H1 (cell line): ENCODE measurements at regions not wholly inside any gene's neighbourhood (a gene's known extent, or its start where the extent isn't known, plus 50 kb on each side); places are given as distances from the start of the nearest gene placed in this dataset.

ENCODE experiments used
- CTCF ChIA-PET: fragments of 300-600 bp; sonication (Branson Sonifier 250); formaldehyde crosslinking; loops from one replicate; lab custom pipeline; 2021; ENCODE audit not compliant: partially characterized antibody; lab: Charles Lee
- POLR2A ChIA-PET: fragments of 300-600 bp; sonication (Branson Sonifier 250); formaldehyde crosslinking; loops from one replicate; lab custom pipeline; 2021; ENCODE audit warnings: inconsistent platforms; ENCODE audit not compliant: partially characterized antibody; lab: Charles Lee
- DNase-seq, 2 experiments: peaks; one replicate each; pipeline versions ENCODE4 v3.0.0 to v3.0.0-alpha.2; 2010 to 2022; ENCODE audit warnings: low spot score in 2 of 2, low read depth in 1 of 2, mixed read lengths in 1 of 2
- FAIRE-seq: peaks from 2 replicates; lab custom pipeline; 2011; peaks lifted over from hg19 to GRCh38; lab: Jason Lieb, UNC
- H2AFZ ChIP-seq: 2 replicates; pipeline ENCODE4 v1.8.1; 2012; ENCODE audit warnings: low read length, inconsistent platforms
- H2AK5ac ChIP-seq: 2 replicates; pipeline ENCODE4 v1.6.1; 2013; ENCODE audit warnings: low read depth, low read length
- H2BK120ac ChIP-seq: replicated peaks from 2 replicates; pipeline ENCODE3; 2013; ENCODE audit warnings: low read depth, low read length, inconsistent platforms
- H2BK12ac ChIP-seq: 2 replicates; pipeline ENCODE4 v1.6.1; 2013; ENCODE audit warnings: low read depth, low read length
- H2BK15ac ChIP-seq: 2 replicates; pipeline ENCODE4 v1.6.1; 2013; ENCODE audit warnings: low read length
- H2BK20ac ChIP-seq: 2 replicates; pipeline ENCODE4 v1.6.1; 2013; ENCODE audit warnings: low read length
- H2BK5ac ChIP-seq: 2 replicates; pipeline ENCODE4 v1.6.1; 2013; ENCODE audit warnings: low read depth, low read length
- H3K14ac ChIP-seq: 2 replicates; pipeline ENCODE4 v1.6.1; 2013; ENCODE audit warnings: inconsistent platforms; ENCODE audit not compliant: insufficient read length
- H3K18ac ChIP-seq: 2 replicates; pipeline ENCODE4 v1.6.1; 2013; ENCODE audit warnings: low read length; ENCODE audit errors: extremely low read depth
- H3K23ac ChIP-seq: 2 replicates; pipeline ENCODE4 v1.6.1; 2013; ENCODE audit warnings: inconsistent platforms; ENCODE audit not compliant: insufficient read length
- H3K23me2 ChIP-seq: 2 replicates; pipeline ENCODE4 v1.6.1; 2013; ENCODE audit warnings: low read depth, low read length
- H3K27ac ChIP-seq: 2 replicates; pipeline ENCODE4 v1.6.1; 2011; ENCODE audit warnings: low read depth, low read length, inconsistent platforms
- H3K27me3 ChIP-seq, 4 experiments: replicated peaks in 1 of 4; 1 replicate in 1 of 4; 2 replicates in 3 of 4; pipeline versions ENCODE4 v1.6.1 to v1.8.1; 2011 to 2013; ENCODE audit warnings: low read length in 3 of 4, mild to moderate bottlenecking in 3 of 4, inconsistent platforms in 2 of 4, mixed read lengths in 2 of 4, moderate library complexity in 1 of 4; ENCODE audit not compliant: control insufficient read depth in 3 of 4, insufficient read depth in 3 of 4; ENCODE audit errors: extremely low read depth in 1 of 4
- H3K36me3 ChIP-seq, 4 experiments: 2 replicates each; pipeline versions ENCODE4 v1.6.1 to v1.8.1; 2011 to 2013; ENCODE audit warnings: mild to moderate bottlenecking in 4 of 4, low read length in 3 of 4, moderate library complexity in 2 of 4, control low read depth in 1 of 4, inconsistent platforms in 1 of 4; ENCODE audit not compliant: insufficient read depth in 4 of 4, control insufficient read depth in 2 of 4
- H3K4ac ChIP-seq: replicated peaks from 2 replicates; pipeline ENCODE3; 2013; ENCODE audit warnings: low read length, low read depth, mixed read lengths, inconsistent platforms; ENCODE audit not compliant: insufficient read length
- H3K4me1 ChIP-seq, 4 experiments: replicated peaks in 1 of 4; 1 replicate in 1 of 4; 2 replicates in 3 of 4; pipeline versions ENCODE4 v1.6.1 to v1.8.1; 2011 to 2013; ENCODE audit warnings: low read length in 3 of 4, inconsistent platforms in 2 of 4, mixed read lengths in 1 of 4; ENCODE audit not compliant: insufficient read depth in 4 of 4, control insufficient read depth in 3 of 4
- H3K4me2 ChIP-seq, 2 experiments: 2 replicates each; pipeline versions ENCODE4 v1.6.1 to v1.8.1; 2011 to 2013; ENCODE audit warnings: low read depth in 2 of 2, low read length in 2 of 2, control low read depth in 1 of 2, inconsistent platforms in 1 of 2, mild to moderate bottlenecking in 1 of 2; ENCODE audit not compliant: insufficient read depth in 1 of 2
- H3K4me3 ChIP-seq, 4 experiments: fragments of 200-600, 300-600 bp in 1 of 4; sonication (generic), shearing (Covaris generic), sonication (Bioruptor Twin) in 1 of 4; 2 replicates each; pipeline versions ENCODE4 v1.5.1 to v1.8.1; 2011 to 2016; ENCODE audit warnings: low read length in 4 of 4, low read depth in 3 of 4, control low read depth in 2 of 4, inconsistent platforms in 2 of 4, mild to moderate bottlenecking in 2 of 4, mixed read lengths in 1 of 4, moderate library complexity in 1 of 4; ENCODE audit not compliant: insufficient read depth in 2 of 4; ENCODE audit errors: extremely low read depth in 1 of 4
- H3K56ac ChIP-seq: replicated peaks from 2 replicates; pipeline ENCODE3; 2013; ENCODE audit warnings: low read depth, mild to moderate bottlenecking, mixed read lengths, low read length, inconsistent platforms; ENCODE audit not compliant: insufficient read length
- H3K79me1 ChIP-seq: 2 replicates; pipeline ENCODE4 v1.6.1; 2013; ENCODE audit warnings: low read depth, low read length, control low read depth
- H3K79me2 ChIP-seq, 2 experiments: 2 replicates each; pipeline versions ENCODE4 v1.6.1 to v1.8.1; 2012 to 2013; ENCODE audit warnings: low read length in 2 of 2, mild to moderate bottlenecking in 2 of 2, inconsistent platforms in 1 of 2; ENCODE audit not compliant: insufficient read depth in 2 of 2, control insufficient read depth in 1 of 2
- H3K9ac ChIP-seq, 4 experiments: replicated peaks in 1 of 4; 1 replicate in 1 of 4; 2 replicates in 3 of 4; pipeline versions ENCODE4 v1.6.1 to v1.8.1; 2011 to 2013; ENCODE audit warnings: low read depth in 3 of 4, low read length in 3 of 4, control low read depth in 2 of 4, mild to moderate bottlenecking in 2 of 4, moderate library complexity in 2 of 4, inconsistent platforms in 1 of 4; ENCODE audit errors: extremely low read depth in 1 of 4
- H3K9me3 ChIP-seq, 2 experiments: 2 replicates each; pipeline versions ENCODE4 v1.6.1 to v1.8.1; 2012 to 2013; ENCODE audit warnings: mild to moderate bottlenecking in 2 of 2, moderate library complexity in 2 of 2, control low read depth in 1 of 2, inconsistent platforms in 1 of 2, low read depth in 1 of 2, low read length in 1 of 2, mixed read lengths in 1 of 2; ENCODE audit not compliant: insufficient read depth in 2 of 2
- H4K20me1 ChIP-seq, 2 experiments: replicated peaks in 1 of 2; 2 replicates each; pipeline versions ENCODE3 to v1.8.1; 2011 to 2013; ENCODE audit warnings: inconsistent platforms in 2 of 2, low read length in 2 of 2, mild to moderate bottlenecking in 1 of 2; ENCODE audit not compliant: insufficient read depth in 2 of 2, control insufficient read depth in 1 of 2
- H4K5ac ChIP-seq: 2 replicates; pipeline ENCODE4 v1.6.1; 2013; ENCODE audit warnings: low read length, low read depth, mixed read lengths, inconsistent platforms; ENCODE audit not compliant: insufficient read length
- H4K8ac ChIP-seq: 2 replicates; pipeline ENCODE4 v1.8.0; 2013; ENCODE audit warnings: mild to moderate bottlenecking, moderate library complexity, low read length, inconsistent platforms; ENCODE audit not compliant: insufficient read depth; ENCODE audit errors: extremely low read depth
- H4K91ac ChIP-seq: replicated peaks from 2 replicates; pipeline ENCODE3; 2013; ENCODE audit warnings: low read length, mixed read lengths, inconsistent platforms; ENCODE audit not compliant: insufficient read length
- ATF2 ChIP-seq: IDR thresholded peaks from 2 replicates; pipeline ENCODE4 v1.6.1; 2012; ENCODE audit warnings: low read length, inconsistent platforms
- BRCA1 ChIP-seq: IDR thresholded peaks from 2 replicates; pipeline ENCODE4 v1.6.1; 2012; ENCODE audit warnings: low read depth, low read length, improper control_type of control experiment
- CREB1 ChIP-seq: IDR thresholded peaks from 2 replicates; pipeline ENCODE4 v1.6.1; 2012; ENCODE audit warnings: inconsistent platforms
- CTBP2 ChIP-seq: IDR thresholded peaks from 2 replicates; pipeline ENCODE4 v1.7.0; 2011; ENCODE audit warnings: borderline replicate concordance, mild to moderate bottlenecking, moderate library complexity, mixed read lengths, low read length; ENCODE audit not compliant: insufficient read depth, insufficient read length
- EGR1 ChIP-seq: IDR thresholded peaks from 2 replicates; pipeline ENCODE4 v1.6.1; 2011; ENCODE audit warnings: low read depth, low read length, borderline replicate concordance
- HDAC6 ChIP-seq: IDR thresholded peaks from one replicate; pipeline ENCODE4 v1.7.1; 2012; ENCODE audit warnings: low read depth, mild to moderate bottlenecking, inconsistent platforms, low read length, moderate library complexity
- KDM1A ChIP-seq: fragments of 200-600, 300-600 bp; sonication (generic); IDR thresholded peaks from 2 replicates; pipeline ENCODE4 v1.7.1; 2016; ENCODE audit warnings: mild to moderate bottlenecking, low read length, borderline replicate concordance
- KDM5A ChIP-seq: fragments of 200-600 bp; IDR thresholded peaks from 2 replicates; pipeline ENCODE4 v1.7.1; 2012; ENCODE audit warnings: mild to moderate bottlenecking, low read length, inconsistent platforms, mixed read lengths
- POLR2AphosphoS5 ChIP-seq: IDR thresholded peaks from 2 replicates; pipeline ENCODE4 v1.6.1; 2011; ENCODE audit warnings: low read depth, low read length
- SP1 ChIP-seq: IDR thresholded peaks from 2 replicates; pipeline ENCODE4 v1.6.1; 2011; ENCODE audit warnings: low read depth, low read length
- TAF1 ChIP-seq: IDR thresholded peaks from 2 replicates; pipeline ENCODE4 v1.6.1; 2011; ENCODE audit warnings: mild to moderate bottlenecking, low read depth, low read length
- ZNF274 ChIP-seq: IDR thresholded peaks from 2 replicates; pipeline ENCODE4 v1.7.0; 2012; ENCODE audit warnings: low read length, borderline replicate concordance; ENCODE audit errors: extremely low read depth
- WGBS, 2 experiments: shearing (Covaris generic) in 1 of 2; methylation state at CpG; one replicate each; pipeline versions ENCODE4 v1.1.6 to v1.1.7; 2013 to 2015; ENCODE audit warnings: low lambda C conversion rate in 2 of 2, mixed read lengths in 2 of 2, inconsistent platforms in 1 of 2, low coverage in 1 of 2, missing lambda C conversion rate in 1 of 2; ENCODE audit not compliant: insufficient replicate concordance in 2 of 2, insufficient coverage in 1 of 2, insufficient read length in 1 of 2; ENCODE audit errors: extremely low coverage in 1 of 2, missing lambda C conversion rate in 1 of 2; 5-methylcytosine and 5-hydroxymethylcytosine counted together

DNA sequence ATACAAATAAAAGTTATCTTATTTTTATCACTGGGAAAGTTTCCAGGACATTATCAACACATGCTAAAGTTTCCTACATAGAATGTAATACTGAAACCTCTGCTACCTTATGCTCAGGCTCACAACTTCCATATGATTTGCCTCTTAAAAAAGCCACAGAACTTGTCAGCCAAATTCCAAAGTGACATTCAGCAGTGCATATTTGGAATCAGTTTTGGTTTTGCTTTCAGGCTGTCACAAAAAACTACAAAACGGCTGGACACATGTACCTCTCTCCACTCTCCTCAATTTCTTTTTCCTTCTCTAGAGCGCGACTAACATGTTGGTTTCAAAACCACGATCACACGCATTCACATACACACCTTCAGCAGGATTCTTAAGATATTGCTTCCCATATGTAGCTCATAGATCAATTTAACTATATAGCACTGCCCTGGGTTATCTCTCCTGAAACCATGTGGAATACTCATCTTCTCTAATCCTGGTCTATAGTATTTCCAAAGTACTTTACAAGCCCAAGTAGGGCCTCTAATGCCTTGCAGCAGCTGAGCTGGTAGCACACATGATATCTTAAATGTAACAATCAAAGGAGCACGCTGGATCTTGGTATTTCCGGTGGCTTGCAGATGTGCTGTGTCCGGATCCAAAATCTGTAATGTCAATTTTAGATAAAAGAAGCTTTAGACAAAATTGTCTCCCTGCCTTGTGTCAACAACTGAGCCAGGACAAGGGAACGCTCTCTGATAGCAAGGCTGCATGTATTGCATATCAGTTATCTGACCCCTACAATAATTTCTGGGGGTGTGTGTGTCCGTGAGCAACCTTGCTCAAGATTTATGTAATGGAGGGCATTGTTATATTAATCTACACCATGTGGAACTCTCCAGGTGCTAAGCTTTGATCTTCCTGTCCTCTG is 203.2 kb downstream of the DMRT2 start:
- Histone ChIP-seq H2BK120ac (no peak overlapping the region), H2AK5ac (no peak overlapping the region), H3K23ac (no peak overlapping the region), H3K9ac (no peak overlapping the region), H3K79me2 (no peaks in the 10 kb centered on the region), H3K79me1 (no peaks in the 10 kb centered on the region), H2BK20ac (no peak overlapping the region), H3K27ac (no peak overlapping the region), H4K5ac (no peak overlapping the region), H4K20me1 (no peaks in the 10 kb centered on the region), H2BK5ac (no peak overlapping the region), H3K36me3 (no peaks in the 10 kb centered on the region), H2BK12ac (no peak overlapping the region), H3K18ac (no peak overlapping the region), H3K23me2 (no peaks in the 10 kb centered on the region), H3K56ac (no peak overlapping the region), H3K4me1 (no peaks in the 10 kb centered on the region), H3K4me2 (no peak overlapping the region), H3K14ac (no peak overlapping the region), H2BK15ac (no peak overlapping the region), H3K9me3 (peaks cover 69 to 73% of the 10 kb centered on the region in 2 experiments), H3K4me3 (no peak overlapping the region), H4K8ac (no peak overlapping the region), H2AFZ (no peak overlapping the region), H3K4ac (no peak overlapping the region), H4K91ac (no peak overlapping the region), H3K27me3 (no peaks in the 10 kb centered on the region)
- DNase-seq (no peak), FAIRE-seq (no peak)
- ChIA-PET CTCF (no interaction called here), POLR2A (no interaction called here)
- WGBS, 2 experiments: 82% methylated on average over 10 of the region's 10 CpGs; no CpG with 5 or more reads in 1 of the 2 experiments
- no peak for TF ChIP-seq POLR2AphosphoS5
- TF ChIP-seq ZNF274: no peak
- TF ChIP-seq SP1: no peak
- no peak for TF ChIP-seq EGR1
- no peak for TF ChIP-seq KDM1A
- TF ChIP-seq KDM5A: no peak
- TF ChIP-seq ATF2: no peak
- no peak for TF ChIP-seq BRCA1
- no peak for TF ChIP-seq CREB1
- no peak for TF ChIP-seq HDAC6
- no peak for TF ChIP-seq CTBP2
- TF ChIP-seq TAF1: no peak
